ENCODE measurements at regions not wholly inside any gene's neighbourhood (a gene's known extent, or its start where the extent isn't known, plus 50 kb on each side); places are given as distances from the start of the nearest gene placed in this dataset.
"Not testable (repeated sequence)": the region's sequence is repeated elsewhere in the genome, so short reads cannot be mapped to it uniquely, and the experiment has no call there.

GRCh38 chr2:129923265-129924091 is 56.0 kb upstream of the RAB6C start:
- Histone ChIP-seq H3K9me3 (ENCODE audit: insufficient read depth, low read depth, low read length) (no peaks in the 10 kb centered on the region; the same call in 1 of the 2 replicates), H3K4me1 (ENCODE audit: insufficient read depth, low read length) (no peaks in the 10 kb centered on the region), H3K27ac (ENCODE audit: low read length) (no peak overlapping the region), H3K9ac (ENCODE audit: low read depth, low read length) (no peak overlapping the region), H3K36me3 (ENCODE audit: insufficient read depth, low read depth, low read length) (no peaks in the 10 kb centered on the region), H3K4me3 (ENCODE audit: low read length) (peak overlapping the region; percentile 64), H3K27me3 (ENCODE audit: insufficient read depth, low read length) (peaks cover 17% of the 10 kb centered on the region)

- not testable (repeated sequence) for H3K27ac ChIP-seq (ENCODE audit: low read length); H3K4me1 ChIP-seq (ENCODE audit: insufficient read depth, low read length)
These were observed 55.4 kb upstream of the RAB6C start for GRCh38 chr2:129924115-129924514.

GRCh38 chr2:129925381-129925780 is 54.1 kb upstream of the RAB6C start:
- Histone ChIP-seq H3K27me3 (ENCODE audit: insufficient read depth, low read length) (peaks cover 17% of the 10 kb centered on the region), H3K36me3 (ENCODE audit: insufficient read depth, low read depth, low read length) (no peaks in the 10 kb centered on the region), H3K9ac (ENCODE audit: low read depth, low read length) (no peak overlapping the region), H3K9me3 (ENCODE audit: insufficient read depth, low read depth, low read length) (no peaks in the 10 kb centered on the region), H3K4me1 (ENCODE audit: insufficient read depth, low read length) (no peaks in the 10 kb centered on the region), H3K27ac (ENCODE audit: low read length) (no peak overlapping the region), H3K4me3 (ENCODE audit: low read length) (no peak overlapping the region)

More at GRCh38 chr2:129924115-129924514, 55.4 kb upstream of the RAB6C start:
- H3K27me3 ChIP-seq (ENCODE audit: insufficient read depth, low read length), result peaks cover 17% of the 10 kb centered on the region
- H3K9me3 ChIP-seq (ENCODE audit: insufficient read depth, low read depth, low read length); H3K9ac ChIP-seq (ENCODE audit: low read depth, low read length); H3K4me3 ChIP-seq (ENCODE audit: low read length); H3K36me3 ChIP-seq (ENCODE audit: insufficient read depth, low read depth, low read length): not testable (repeated sequence)

- Histone ChIP-seq H3K9ac (ENCODE audit: low read depth, low read length) (no peak overlapping the region), H3K27me3 (ENCODE audit: insufficient read depth, low read length) (peaks cover 11% of the 10 kb centered on the region), H3K4me3 (ENCODE audit: low read length) (no peak overlapping the region), H3K27ac (ENCODE audit: low read length) (no peak overlapping the region), H3K9me3 (ENCODE audit: insufficient read depth, low read depth, low read length) (no peaks in the 10 kb centered on the region), H3K4me1 (ENCODE audit: insufficient read depth, low read length) (no peaks in the 10 kb centered on the region), H3K36me3 (ENCODE audit: insufficient read depth, low read depth, low read length) (no peaks in the 10 kb centered on the region)
These were observed 51.8 kb upstream of the RAB6C start for GRCh38 chr2:129927696-129928095.

GRCh38 chr2:129929321-129930290 is 49.9 kb upstream of the RAB6C start:
- Histone ChIP-seq H3K4me1 (ENCODE audit: insufficient read depth, low read length) (no peaks in the 10 kb centered on the region), H3K36me3 (ENCODE audit: insufficient read depth, low read depth, low read length) (no peaks in the 10 kb centered on the region), H3K9ac (ENCODE audit: low read depth, low read length) (no peak overlapping the region), H3K27ac (ENCODE audit: low read length) (no peak overlapping the region), H3K4me3 (ENCODE audit: low read length) (no peak overlapping the region), H3K27me3 (ENCODE audit: insufficient read depth, low read length) (peaks cover 19% of the 10 kb centered on the region), H3K9me3 (ENCODE audit: insufficient read depth, low read depth, low read length) (no peaks in the 10 kb centered on the region)
